IMR-90 (cell line): ENCODE measurements at regions not wholly inside any gene's neighbourhood (a gene's known extent, or its start where the extent isn't known, plus 50 kb on each side); places are given as distances from the start of the nearest gene placed in this dataset.

Experiments used
- BHLHE40 ChIP-seq: fragments of 150-350 bp; IDR thresholded peaks from 2 replicates; pipeline ENCODE4 v1.6.1; 2016; ENCODE audit warnings: mild to moderate bottlenecking, low read depth, low read length
- CEBPB ChIP-seq: IDR thresholded peaks from 2 replicates; pipeline ENCODE4 v1.6.1; 2012; ENCODE audit warnings: low read depth, low read length, improper control_type of control experiment
- ELK1 ChIP-seq: fragments of 150-350 bp; IDR thresholded peaks from 2 replicates; pipeline ENCODE4 v1.6.1; 2016; ENCODE audit warnings: low read depth, mild to moderate bottlenecking, low read length, moderate library complexity, borderline replicate concordance
- FOS ChIP-seq: fragments of 150-350 bp; IDR thresholded peaks from 2 replicates; pipeline ENCODE4 v1.6.1; 2016; ENCODE audit warnings: low read depth, low read length
- MAZ ChIP-seq: IDR thresholded peaks from 2 replicates; pipeline ENCODE4 v1.6.1; 2012; ENCODE audit warnings: low read depth, mild to moderate bottlenecking, low read length, improper control_type of control experiment, moderate library complexity, borderline replicate concordance
- MXI1 ChIP-seq: IDR thresholded peaks from 2 replicates; pipeline ENCODE4 v1.6.1; 2012; ENCODE audit warnings: low read depth, mild to moderate bottlenecking, low read length, moderate library complexity, borderline replicate concordance
- NFE2L2 ChIP-seq: fragments of 150-350 bp; IDR thresholded peaks from 2 replicates; pipeline ENCODE4 v1.6.1; 2016; ENCODE audit warnings: low read depth, mild to moderate bottlenecking, low read length
- POLR2A ChIP-seq: IDR thresholded peaks from 2 replicates; pipeline ENCODE4 v1.6.1; 2012; ENCODE audit warnings: mild to moderate bottlenecking, low read depth, low read length
- RAD21 ChIP-seq: IDR thresholded peaks from 2 replicates; pipeline ENCODE4 v1.6.1; 2012; ENCODE audit warnings: low read length, improper control_type of control experiment
- RFX5 ChIP-seq: IDR thresholded peaks from 2 replicates; pipeline ENCODE4 v1.8.0; 2012; ENCODE audit warnings: low read depth, mild to moderate bottlenecking, low read length, moderate library complexity
- SMC3 ChIP-seq: fragments of 150-350 bp; IDR thresholded peaks from 2 replicates; pipeline ENCODE4 v1.6.1; 2016; ENCODE audit warnings: low read depth, mild to moderate bottlenecking, antibody characterized with exemption, low read length, moderate library complexity
- TF ChIP-seq, protein P1 (sequence below): conservative IDR thresholded peaks from 2 replicates; pipeline ENCODE4 v1.5.1; 2012; ENCODE audit warnings: mild to moderate bottlenecking, low read depth, low read length, improper control_type of control experiment
- TF ChIP-seq, protein P2 (sequence below): fragments of 150-350 bp; IDR thresholded peaks from 2 replicates; pipeline ENCODE4 v1.6.1; 2017; ENCODE audit warnings: mild to moderate bottlenecking, antibody characterized with exemption, low read length, low read depth

DNA sequence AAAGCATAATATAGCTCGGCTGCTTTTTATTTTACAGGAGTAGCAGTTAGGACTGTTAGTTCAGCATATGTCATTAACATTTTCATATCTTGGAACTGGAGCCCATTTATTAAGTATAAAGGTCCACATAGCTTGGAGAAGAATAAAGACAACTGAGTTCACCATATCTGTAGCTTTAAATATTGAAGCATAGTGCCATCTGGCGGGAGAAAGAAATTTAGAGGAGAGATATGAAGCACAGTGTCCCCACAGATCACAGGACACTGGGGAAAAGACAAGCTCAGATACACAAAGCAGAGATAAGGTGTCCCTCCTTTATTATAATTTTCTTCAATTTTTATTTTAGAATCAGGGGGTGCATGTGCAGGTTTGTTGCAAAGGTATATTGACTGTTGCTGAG lies 104.7 kb upstream of the FREM2 start:
- TF ChIP-seq RAD21, result peak; percentile 33; the same call in 1 of the 2 replicates
- TF ChIP-seq, protein P1, sequence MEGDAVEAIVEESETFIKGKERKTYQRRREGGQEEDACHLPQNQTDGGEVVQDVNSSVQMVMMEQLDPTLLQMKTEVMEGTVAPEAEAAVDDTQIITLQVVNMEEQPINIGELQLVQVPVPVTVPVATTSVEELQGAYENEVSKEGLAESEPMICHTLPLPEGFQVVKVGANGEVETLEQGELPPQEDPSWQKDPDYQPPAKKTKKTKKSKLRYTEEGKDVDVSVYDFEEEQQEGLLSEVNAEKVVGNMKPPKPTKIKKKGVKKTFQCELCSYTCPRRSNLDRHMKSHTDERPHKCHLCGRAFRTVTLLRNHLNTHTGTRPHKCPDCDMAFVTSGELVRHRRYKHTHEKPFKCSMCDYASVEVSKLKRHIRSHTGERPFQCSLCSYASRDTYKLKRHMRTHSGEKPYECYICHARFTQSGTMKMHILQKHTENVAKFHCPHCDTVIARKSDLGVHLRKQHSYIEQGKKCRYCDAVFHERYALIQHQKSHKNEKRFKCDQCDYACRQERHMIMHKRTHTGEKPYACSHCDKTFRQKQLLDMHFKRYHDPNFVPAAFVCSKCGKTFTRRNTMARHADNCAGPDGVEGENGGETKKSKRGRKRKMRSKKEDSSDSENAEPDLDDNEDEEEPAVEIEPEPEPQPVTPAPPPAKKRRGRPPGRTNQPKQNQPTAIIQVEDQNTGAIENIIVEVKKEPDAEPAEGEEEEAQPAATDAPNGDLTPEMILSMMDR, result peak; percentile 35; the same call in 1 of the 2 replicates
- no peak for TF ChIP-seq POLR2A
- no peak for TF ChIP-seq NFE2L2
- TF ChIP-seq, protein P2, sequence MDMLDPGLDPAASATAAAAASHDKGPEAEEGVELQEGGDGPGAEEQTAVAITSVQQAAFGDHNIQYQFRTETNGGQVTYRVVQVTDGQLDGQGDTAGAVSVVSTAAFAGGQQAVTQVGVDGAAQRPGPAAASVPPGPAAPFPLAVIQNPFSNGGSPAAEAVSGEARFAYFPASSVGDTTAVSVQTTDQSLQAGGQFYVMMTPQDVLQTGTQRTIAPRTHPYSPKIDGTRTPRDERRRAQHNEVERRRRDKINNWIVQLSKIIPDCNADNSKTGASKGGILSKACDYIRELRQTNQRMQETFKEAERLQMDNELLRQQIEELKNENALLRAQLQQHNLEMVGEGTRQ, result no peak
- no peak for TF ChIP-seq FOS
- no peak for TF ChIP-seq SMC3
- no peak for TF ChIP-seq BHLHE40
- no peak for TF ChIP-seq ELK1
- TF ChIP-seq MAZ, result no peak
- no peak for TF ChIP-seq CEBPB
- no peak for TF ChIP-seq RFX5
- TF ChIP-seq MXI1, result no peak
